GM18858 (cell line): ENCODE measurements at regions not wholly inside any gene's neighbourhood (a gene's known extent, or its start where the extent isn't known, plus 50 kb on each side); places are given as distances from the start of the nearest gene placed in this dataset.

ENCODE experiments used
- ATAC-seq: cut with Tn5 transposase; IDR thresholded peaks from one replicate; pipeline ENCODE4 v1.9.1; 2021; ENCODE audit not compliant: unreplicated experiment

DNA sequence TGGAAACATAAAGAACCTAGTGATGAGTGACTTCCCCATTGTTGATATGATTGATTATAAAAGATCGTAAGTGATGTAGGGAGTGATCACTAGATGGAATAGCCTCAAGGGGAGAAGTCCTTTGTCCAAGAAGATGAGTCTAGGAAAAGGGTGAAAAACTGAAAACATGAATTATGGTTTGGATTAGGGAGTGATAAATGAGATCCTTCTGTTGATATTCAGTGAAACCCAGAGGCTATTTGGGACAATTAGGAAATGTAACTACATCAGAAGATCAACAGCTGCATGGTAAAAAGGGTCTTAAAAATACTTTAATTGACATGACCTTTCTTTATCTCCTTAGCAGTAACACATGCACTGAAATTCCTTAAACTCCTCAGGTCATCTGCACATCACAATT lies 124.0 kb upstream of the UNC5C start:
- no peak for ATAC-seq

DNA sequence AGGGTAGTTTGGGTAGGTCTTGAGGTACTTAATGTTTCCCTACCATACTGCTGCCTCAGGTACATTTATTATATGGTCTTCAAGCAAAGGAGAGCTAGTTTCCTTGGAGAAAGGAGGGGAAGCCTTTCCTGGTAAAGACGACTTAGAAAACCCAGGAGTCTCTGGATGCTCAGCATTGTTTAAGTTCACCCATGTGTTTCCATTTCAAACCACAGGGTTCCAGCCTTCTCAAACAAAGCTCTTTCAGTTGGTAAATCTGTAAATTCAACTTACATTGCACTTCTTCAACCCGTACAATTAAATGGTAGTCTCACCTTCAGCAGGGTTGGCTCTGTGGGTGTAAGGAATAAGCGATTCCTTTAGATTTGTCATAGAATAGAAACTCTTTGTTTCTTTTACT lies 111.9 kb upstream of the UNC5C start:
- no peak for ATAC-seq

DNA sequence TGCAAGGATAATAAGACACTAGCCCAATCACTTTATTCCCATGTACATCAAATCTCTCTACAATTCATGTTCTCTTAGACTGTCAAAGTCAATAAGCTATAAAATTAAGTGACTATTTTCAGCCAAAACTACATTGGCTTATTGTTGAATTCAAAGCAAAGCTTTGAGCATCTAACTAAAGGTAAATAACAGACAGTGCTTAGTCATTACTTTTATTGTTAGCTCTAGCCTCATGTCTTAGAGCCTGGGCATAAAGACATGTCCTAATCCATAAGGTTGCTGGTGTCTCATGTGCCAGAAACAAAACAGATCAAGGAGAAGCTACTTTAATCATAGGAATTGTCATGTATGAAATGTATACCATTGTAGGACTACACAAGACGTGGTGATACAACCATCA lies 103.1 kb upstream of the UNC5C start:
- no peak for ATAC-seq

DNA sequence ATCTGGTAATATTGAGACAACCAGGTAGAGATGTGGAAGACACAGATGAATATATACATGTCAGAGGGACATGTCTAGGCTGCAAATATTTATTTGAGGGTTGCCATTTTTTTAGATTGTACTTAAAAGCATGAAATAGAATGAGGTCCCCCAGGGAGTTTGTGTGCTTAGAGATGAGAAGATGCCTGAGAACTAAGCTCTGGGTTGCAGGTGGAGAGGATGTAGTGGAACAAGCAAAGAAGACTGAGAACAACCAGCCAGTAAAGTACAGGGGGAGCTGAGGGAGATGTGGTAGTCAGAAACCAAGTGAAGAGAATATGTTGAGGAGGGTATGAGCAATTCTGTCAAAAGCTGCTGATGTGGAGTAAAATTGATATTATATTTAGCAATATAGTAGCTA lies 95.6 kb upstream of the UNC5C start:
- no peak for ATAC-seq

DNA sequence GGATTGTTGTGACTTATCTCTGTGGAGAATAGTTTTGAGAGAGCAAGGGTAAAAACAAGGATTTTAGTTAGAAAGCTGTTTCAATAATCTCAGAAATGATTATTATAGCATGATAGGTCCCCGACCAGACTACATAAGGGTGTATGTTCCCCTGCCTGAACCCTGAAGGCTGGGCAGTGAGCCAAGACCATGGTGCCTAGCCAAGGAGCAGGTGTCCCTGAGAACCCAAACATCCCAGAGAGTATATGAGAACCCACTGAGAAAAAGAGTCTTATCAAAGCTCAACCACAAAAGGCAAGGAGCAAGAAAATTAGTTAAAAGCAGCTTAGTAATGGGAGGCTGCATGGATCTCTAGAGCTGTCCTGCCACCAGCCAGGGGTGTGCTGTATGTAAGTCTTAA lies 94.9 kb upstream of the UNC5C start:
- no peak for ATAC-seq

DNA sequence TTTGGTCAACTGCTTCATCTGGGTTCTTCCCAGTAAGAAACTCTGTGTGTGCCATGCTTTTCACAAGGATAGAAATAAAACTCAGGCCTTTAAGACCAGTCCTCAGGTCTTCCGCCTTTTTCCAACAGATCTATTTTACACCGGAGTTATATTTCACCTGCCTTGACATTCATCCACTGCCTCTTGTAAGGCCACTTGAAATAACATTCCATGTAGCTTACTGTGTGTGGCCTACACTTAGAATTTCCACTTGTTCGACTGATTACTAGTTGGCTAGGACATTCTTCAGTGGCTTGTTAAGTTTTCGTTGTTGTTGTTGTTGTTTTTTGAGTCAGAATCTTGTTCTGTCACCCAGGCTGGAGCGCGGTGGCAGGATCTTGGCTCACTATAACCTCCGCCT lies 92.8 kb upstream of the UNC5C start:
- no peak for ATAC-seq

DNA sequence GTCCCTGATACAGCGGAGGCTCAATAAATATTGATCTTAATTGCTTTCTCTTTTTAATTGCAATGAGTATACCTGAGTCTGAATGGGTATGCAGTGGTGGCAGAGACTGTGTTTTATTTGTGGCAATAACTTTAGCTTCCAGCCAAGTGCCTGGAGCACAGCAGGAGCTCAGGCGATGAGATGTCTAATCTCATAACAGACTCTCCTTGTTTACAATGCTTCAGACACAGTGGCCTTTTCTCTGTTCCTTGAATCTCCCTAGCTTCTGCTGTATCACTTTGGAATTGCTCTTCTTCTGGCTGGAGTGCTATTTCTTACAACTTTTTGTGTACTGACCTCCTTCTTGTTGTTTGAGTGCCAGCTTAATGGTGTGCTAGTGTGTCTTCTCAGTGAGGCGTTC lies 91.5 kb upstream of the UNC5C start:
- ATAC-seq, result no peak

DNA sequence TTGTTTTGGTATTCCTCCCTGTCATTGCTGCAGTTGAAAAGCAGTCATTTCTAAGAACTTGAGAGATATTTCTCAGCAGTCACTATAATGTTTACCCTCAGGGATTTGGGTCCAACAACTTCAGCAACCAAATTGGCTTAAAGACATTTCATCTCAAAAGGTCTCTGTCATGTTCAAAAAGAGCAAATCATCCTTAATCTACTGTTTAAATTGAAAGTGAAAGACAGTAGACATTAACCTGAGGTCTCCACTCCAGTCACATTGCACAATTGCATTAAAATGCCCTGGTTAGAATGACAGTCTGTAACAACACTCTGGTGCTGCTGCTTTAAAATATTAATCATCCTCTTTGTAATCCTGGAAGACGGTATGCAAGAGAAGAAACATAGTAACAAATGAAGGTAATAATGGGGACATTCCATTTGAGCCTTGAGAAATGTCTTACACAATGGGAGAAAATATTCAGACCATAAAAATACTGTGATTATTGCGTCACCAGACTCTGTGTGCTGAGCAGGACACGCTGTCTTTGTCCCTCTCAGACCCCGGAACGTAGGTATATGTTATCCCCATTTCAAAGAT lies 90.2 kb upstream of the UNC5C start:
- no peak for ATAC-seq

DNA sequence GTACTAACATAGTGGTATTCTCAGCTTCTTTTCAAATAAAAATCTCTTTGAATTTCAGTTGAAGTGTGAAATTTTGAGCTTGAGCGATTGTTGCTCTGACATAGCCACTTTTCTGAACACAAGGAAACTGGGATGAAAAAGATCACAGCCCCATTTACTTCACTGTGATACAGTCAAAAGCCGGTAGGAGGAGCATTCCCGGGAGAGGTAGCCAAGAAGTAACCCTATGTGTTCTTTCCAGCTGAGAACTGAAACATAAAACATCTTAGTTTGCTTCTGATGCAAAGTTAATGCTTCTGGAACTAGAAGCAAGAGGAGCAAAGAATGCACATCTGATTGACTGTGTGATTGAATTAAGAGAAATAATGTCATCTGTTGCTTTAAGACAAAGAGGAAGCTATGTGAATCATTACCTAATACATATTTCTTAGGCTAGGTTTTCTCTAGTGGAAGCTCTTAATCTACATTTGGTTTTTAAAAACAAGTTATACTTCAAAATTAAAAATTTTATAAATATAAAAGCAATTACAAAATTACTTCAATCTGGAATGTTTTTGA lies 88.3 kb upstream of the UNC5C start:
- ATAC-seq, result no peak

DNA sequence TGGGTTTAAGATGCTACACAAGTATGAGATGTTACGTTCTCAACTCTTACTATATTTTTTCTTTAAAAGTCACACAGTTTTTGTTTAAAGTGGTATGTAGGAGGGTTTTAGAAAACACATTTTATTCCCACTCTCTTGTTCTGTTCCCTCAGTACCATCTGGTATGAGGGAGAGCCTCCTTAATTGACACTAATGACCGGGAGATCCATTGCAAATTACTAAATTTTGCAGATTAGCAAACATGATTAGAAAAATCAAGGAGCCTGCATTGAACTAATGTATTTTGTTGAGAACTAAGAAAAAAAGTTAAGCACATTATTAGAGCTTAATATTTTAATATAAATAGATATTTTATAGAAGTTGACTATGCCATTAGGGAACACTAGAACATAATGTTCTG lies 87.3 kb upstream of the UNC5C start:
- ATAC-seq, result no peak

DNA sequence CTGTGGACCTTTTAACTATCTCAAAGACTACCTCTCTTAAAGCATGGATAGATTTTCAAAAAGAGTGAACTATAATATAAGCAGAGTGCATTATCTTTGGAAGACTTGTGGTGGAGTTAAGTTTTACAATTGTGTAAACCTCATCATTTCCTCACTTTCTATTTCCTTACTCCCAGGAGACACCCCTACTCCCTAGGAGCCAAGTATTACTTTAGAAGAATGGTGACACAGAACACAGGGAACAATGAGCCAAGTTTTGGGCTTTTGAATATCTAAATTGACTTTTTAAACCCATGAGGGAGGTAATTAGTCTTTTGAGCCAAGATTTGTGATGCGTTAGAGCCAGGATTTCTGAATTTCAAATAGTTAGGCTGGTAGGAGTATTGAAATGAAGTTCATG lies 78.9 kb upstream of the UNC5C start:
- ATAC-seq, result no peak

DNA sequence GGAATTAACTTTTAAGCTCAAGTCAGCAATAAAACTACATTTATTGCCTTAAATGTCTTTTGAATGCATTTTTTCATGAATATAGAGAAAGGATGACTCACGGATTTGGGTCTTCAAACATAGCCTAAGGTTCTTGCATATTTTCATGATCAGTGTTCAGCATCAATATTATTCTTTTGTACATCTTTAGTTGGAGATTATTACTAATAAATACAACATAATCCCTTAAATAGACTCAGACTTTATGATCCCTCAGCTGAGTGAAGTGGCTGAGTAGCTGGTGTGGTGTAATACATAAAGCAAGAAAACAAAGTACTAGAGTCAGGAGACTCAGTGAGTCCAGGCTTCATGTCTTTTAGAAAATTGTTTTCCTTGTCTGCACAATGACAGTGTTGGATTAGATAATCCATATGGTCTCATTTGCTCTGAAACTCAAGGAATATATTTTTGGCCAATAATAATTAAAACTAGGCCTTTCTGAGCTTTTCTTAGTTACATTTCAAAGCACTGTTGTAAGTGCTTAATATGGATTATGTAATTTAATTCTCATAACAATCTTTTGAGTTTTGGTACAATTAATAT lies 78.3 kb upstream of the UNC5C start:
- ATAC-seq, result no peak

DNA sequence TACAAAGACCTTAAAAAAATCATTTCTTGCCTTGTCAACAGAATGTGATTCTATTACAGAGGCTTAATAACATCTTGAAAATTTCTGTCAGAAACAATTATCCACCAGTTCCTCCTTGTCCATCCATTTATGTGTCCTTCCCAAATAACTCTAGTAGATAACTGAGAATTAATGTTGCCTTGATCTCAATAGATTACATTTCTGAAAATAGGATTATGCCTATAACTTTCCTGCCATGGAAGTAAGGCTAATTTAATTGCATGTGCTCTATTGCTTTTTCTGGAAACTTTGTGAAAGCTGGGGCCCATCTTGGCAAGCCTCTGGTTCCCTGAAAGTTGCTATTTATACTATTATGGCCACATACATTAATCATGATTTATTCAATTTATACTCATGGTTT lies 76.2 kb upstream of the UNC5C start:
- ATAC-seq, result no peak

DNA sequence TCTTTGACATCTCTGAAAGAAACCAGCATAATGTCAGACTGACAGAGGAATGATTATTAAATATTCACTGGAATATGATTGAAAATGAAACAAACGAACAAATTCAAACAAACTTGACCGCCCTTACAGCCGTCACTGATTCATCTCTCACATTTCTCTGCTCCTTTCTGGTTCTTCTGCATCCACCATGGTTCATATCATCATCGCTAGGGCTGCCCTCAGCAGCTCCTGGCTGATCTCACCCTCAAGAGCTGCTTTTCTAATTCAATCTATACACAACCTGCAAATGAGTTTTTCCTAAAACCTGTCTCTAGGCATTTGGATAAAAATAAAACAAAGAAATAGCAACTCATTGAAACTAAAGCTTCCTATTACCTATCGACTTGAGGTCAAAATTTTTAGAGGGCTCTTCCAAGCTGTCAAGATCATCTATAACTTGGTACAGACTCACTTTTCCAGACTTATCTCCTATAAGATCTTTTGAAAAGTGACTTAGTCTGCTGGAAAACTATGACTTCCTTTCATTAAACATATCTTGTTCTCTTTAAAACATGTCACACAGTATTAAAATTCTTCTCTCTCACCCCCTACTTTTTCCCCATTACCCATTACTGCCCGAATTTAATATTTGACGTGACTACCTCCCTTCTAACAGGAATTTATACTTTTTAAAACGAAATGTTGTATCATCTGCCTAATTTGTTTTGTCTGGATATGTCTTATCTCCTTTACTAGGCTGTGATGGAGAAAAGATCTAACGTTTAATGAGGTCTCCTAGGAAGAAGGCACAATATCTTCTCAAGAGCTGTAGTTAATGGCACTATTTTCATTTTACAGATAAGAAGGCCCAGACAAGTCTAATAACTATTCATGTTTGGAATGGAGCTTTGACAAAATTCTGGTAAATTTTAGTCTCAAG lies 71.0 kb upstream of the UNC5C start:
- ATAC-seq, result no peak

DNA sequence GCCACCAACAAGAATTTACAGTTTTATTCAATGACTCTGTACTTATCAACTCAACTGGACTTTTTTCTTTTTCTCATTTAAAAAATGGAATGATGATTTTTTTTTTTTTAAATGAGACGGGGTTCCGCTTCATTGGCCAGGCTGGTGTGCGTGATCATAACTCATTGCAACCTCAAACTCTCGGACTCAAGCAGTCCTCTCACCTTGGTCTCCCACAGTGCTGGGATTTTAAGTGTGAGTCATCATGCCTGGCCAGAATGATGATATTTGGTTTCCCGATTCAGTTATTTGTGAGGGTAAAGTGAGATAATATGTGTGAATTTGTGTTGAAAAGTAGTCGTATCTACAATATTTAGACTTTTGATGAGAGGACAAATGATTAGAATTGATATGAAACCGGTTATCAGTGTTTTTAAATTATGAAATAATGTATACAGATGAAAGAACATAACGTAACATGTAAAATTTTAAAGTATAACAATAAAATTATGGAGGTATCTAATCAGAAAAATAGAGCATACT lies 66.0 kb upstream of the UNC5C start:
- no peak for ATAC-seq

DNA sequence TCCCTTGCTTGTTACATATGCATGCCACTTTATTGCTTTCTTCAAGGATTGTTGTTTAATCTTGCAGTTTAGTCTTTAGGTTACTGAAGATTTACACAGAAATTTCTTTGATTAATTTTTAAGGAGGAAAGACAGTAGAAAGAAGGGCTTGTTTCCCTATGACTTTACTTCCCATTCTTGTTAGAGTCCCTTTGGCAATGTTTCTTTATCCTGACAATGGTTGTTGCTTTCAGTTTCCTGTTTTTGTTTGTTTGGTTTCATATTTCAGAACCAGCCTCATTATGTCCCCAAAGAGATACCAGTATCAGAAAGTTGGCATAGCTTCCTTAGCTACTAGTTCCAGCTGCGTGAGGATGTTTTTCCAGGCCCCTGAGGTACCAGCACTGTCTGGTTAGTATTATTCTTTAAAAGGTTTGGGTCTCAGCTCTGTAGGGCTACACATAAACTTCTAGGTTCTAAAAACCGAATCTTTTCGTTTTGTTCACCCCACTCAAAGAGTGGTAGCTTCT lies 61.3 kb upstream of the UNC5C start:
- ATAC-seq, result no peak

DNA sequence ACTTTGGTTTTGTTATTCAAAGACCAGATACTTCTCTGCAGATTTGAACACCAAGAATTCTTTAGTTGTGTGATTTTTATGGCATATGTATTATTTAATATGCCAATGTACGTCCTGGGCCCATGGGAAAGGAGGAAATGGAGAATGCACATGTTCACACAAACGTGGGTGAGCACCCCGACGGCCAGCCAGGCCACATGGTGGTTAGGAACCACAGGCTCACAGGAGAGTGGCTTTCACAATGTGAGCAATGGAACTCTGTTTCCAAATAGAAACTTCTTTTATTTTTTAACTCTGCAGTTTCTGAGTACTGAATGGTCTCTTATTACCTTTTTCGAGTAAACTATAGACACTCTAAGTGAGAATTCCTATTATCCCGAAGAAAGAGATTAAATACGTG lies 58.0 kb upstream of the UNC5C start:
- ATAC-seq, result no peak

DNA sequence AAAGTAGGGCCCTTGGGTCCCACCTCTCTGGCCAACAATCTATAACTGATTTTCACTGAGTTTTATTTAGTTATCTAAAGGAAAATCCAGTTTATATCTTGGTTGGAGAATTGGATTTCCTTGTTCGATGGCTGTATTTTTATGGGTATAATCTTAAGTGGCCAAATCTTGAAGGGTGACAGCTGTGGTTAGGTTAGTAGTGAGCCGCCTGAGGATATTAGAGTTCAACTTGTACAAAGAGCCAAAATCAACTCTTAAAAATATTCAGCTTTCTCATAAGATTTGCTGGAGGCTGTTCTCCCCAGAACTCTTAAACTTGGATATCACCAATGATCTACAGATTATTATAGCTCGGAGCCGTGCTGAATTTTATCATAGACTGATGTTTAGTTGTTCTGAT lies 54.6 kb upstream of the UNC5C start:
- ATAC-seq, result no peak

DNA sequence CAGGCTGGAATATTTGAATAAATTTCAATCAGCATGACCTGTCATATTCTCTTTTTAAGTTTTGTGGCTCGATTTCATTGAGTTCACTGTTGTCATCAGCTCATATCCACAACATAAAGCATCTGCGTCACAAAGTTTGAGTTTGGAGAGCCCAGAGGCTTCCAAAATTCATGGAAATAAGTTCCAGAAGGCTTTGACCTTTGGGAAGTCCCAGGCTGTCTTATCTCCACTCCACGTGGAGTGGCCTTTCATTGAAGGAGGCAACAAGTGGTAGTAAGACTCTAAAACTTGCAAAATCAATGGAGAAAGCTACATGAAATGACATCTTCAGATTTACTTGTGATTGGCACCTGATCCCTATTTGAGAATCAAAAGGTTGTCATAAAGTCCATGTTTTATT lies 54.1 kb upstream of the UNC5C start:
- no peak for ATAC-seq

DNA sequence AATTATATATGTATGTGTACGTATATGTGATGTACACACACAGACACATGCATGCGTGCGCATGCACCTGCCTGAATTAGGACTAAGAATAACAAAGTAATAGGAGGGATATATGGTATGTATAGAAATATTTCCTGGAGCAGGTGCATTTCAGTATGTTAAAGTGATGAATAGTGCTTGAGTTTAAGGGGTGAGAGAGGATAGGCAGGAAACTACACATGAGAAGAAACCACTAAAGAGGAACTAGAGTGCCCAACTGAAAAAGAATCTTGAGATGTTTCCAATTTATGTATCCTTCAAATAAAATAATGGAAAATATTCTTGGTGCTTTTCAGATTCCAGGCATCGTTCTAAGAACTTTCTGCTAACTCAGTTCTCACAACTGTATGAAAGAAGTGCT lies 52.6 kb upstream of the UNC5C start:
- ATAC-seq, result no peak

DNA sequence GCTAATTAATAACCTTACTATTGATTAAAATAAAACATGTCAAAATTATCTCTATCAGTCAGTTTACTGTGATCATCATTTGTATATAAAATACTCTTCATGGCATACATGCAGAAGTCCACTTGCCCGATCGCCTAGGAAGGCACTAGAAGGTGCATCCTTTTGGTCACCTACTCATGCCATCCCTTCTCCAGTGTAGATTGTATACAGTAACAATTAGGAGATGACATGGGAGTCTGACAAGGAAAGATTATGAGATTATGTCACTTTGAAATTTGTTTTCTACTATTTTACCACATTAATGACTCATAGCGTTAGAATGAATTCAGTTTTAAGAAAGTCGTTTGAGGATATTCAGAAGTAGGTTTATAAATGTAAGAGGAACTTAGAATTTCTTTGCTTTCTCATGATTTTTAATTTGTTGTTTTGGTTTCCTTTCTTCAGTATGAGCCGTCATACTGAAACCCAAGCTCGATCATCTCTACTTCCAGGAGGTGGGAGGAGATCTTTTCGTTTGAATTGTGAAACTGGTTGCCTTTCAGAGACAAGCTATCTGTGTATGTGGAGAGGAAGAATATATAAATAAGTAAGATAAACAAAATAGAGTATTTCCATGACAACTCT lies 51.1 kb upstream of the UNC5C start:
- peak; percentile 94 for ATAC-seq
